Gastroesophageal sphincter (tissue), 3 donors: ENCODE measurements at regions not wholly inside any gene's neighbourhood (a gene's known extent, or its start where the extent isn't known, plus 50 kb on each side); places are given as distances from the start of the nearest gene placed in this dataset.

Source experiments
- CTCF ChIP-seq, 4 experiments: fragments of 200-600 bp in 2 of 4; fragments of 450-650 bp in 2 of 4; sonication (generic) in 1 of 4; IDR thresholded peaks; one replicate each; pipeline ENCODE4 v1.5.1; 2017 to 2019; ENCODE audit warnings: antibody characterized with exemption in 4 of 4, mild to moderate bottlenecking in 2 of 4, moderate library complexity in 2 of 4
- POLR2A ChIP-seq, 2 donors: fragments of 450-650 bp; IDR thresholded peaks; one replicate each; pipeline ENCODE4 v1.6.1; 2017; ENCODE audit warnings: antibody characterized with exemption in 2 of 2, mild to moderate bottlenecking in 2 of 2, moderate library complexity in 1 of 2
- POLR2AphosphoS5 ChIP-seq: sonication (generic); formaldehyde crosslinking; IDR thresholded peaks from one replicate; pipeline ENCODE4 v1.6.1; 2017; ENCODE audit warnings: antibody characterized with exemption

- TF ChIP-seq CTCF (IDR thresholded peaks at IDR 0.05): no peak
- no peak for TF ChIP-seq POLR2AphosphoS5
- no peak for TF ChIP-seq POLR2A (IDR thresholded peaks at IDR 0.05)
These were observed 159.7 kb upstream of the ARHGEF26 start for GRCh38 chr3:153961494-153961893.
